Right cardiac atrium (tissue), 5 donors: ENCODE measurements at regions not wholly inside any gene's neighbourhood (a gene's known extent, or its start where the extent isn't known, plus 50 kb on each side); places are given as distances from the start of the nearest gene placed in this dataset.

ENCODE experiments used
- ATAC-seq, 2 donors: fragments of 200-7000 bp; cut with Tn5 transposase; one replicate each; pipeline versions ENCODE4 v1.8.0 to v1.9.1; 2020; ENCODE audit warnings: moderate library complexity in 2 of 2, mild to moderate bottlenecking in 1 of 2
- DNase-seq, 3 donors: peaks; one replicate each; pipeline ENCODE4 v3.0.0-alpha.2; 2020
- H3K27ac ChIP-seq: one replicate; pipeline ENCODE4 v1.5.1; 2013; ENCODE audit warnings: mild to moderate bottlenecking, low read length, control low read depth, moderate library complexity
- H3K27me3 ChIP-seq: one replicate; pipeline ENCODE4 v1.6.1; 2013; ENCODE audit not compliant: control insufficient read depth, insufficient read depth
- H3K4me1 ChIP-seq: one replicate; pipeline ENCODE4 v1.6.1; 2013; ENCODE audit warnings: low read length; ENCODE audit not compliant: control insufficient read depth, insufficient read depth
- H3K4me3 ChIP-seq: one replicate; pipeline ENCODE4 v1.5.1; 2013; ENCODE audit warnings: low read length, control low read depth
- H3K9me3 ChIP-seq: one replicate; pipeline ENCODE4 v1.6.1; 2013; ENCODE audit warnings: low read length; ENCODE audit not compliant: control insufficient read depth
- whole genome bisulfite sequencing: extraction: QIAGEN DNeasy Blood & Tissue Kit; methylation state at CpG from one replicate; pipeline ENCODE4 v1.1.7; 2013; 5-methylcytosine and 5-hydroxymethylcytosine counted together
- intact Hi-C, 4 donors: fragments of 100-400 bp; cut with DNase I; formaldehyde crosslinking; loops; one replicate each; pipeline versions ENCODE4 v1.11.0 to v1.14.0; 2022 to 2023
- donor health status: healthy with polysubstance abuse.
- donor health status: DM: no; HTN: yes; CAD: no.
- donor health status: DM: no; HTN: no; CAD: no.
- donor health status: DM: no; HTN: yes; CAD: no; lungs with severe emphysema.
- donor health status: DM: yes; HTN: yes; CAD: no.

DNA sequence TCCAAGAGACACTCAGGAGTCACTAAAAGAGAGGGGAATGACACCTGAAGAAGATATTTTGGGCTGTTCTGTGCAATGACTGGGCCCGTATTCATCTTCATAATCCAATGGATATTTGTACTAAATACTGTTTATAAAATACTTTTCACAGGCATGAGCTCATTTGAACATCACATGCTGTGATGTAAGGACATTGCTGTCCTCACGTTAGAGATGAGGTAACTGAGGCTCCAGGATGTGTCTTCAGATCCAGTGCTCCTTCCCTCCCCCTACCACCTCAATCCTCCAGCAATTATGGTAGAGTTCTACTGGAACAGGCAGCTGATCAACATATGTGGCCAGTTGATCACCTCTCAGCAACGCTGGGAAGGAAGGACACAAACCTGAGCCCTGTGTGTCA lies 139.4 kb upstream of the OSMR start:
- intact Hi-C loops: no loop called here
- H3K4me1 ChIP-seq: no peaks in the 10 kb centered on the region
- DNase-seq (no peak), ATAC-seq (no peak)
- H3K27ac ChIP-seq: no peak overlapping the region
- H3K4me3 ChIP-seq: no peak overlapping the region
- WGBS: 81% methylated on average over 3 of the region's 3 CpGs
- no peaks in the 10 kb centered on the region for H3K9me3 ChIP-seq
- H3K27me3 ChIP-seq: no peaks in the 10 kb centered on the region

DNA sequence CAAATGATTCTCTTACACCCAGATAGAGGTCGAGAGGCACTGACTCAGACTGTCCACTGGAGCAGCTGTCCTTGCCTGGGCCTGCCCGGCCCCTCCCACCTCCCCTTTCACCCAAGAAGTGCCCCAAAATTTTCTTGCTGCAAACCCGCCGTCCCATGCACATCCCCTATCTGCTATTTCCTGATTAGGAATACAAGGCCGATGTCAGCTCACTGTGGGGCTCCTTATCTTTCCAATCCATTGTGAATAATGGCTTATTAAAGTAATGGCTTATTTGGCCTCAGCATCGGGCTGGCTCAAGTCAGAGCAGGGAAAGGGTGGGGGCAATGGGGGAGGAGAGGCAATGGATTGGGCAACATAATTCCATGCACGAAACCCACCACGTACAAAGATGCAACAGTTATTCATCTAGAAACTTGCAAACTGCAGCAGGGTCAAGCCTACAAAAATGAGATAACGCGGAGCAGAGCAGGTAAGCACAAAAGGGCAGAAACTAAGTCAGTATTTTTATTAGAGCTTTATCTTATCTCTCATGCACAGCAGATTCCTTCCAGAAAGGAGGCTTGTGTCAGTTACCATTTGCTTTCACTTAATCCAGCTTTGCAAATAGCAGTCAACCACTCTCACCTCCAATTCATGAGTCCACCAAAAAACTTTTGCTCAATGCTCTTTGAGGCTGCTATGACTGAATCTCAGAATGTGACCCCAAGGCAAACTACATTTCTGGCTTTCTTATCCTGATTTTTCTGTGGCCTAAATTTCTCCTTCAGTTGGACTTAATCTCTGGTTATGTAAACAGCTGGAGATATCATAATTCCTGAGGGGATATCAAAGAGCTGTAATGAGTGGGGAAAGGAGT lies 138.2 kb upstream of the OSMR start:
- ATAC-seq (peak; percentile 83 to 84), DNase-seq (peak; percentile 22 to 57 (median 49))
- Histone ChIP-seq H3K4me3 (no peak overlapping the region), H3K27ac (peak overlapping the region; percentile 28), H3K9me3 (no peaks in the 10 kb centered on the region), H3K27me3 (no peaks in the 10 kb centered on the region), H3K4me1 (no peaks in the 10 kb centered on the region)
- intact Hi-C loops: no loop called here
- 49% methylated on average over 10 of the region's 10 CpGs for WGBS

DNA sequence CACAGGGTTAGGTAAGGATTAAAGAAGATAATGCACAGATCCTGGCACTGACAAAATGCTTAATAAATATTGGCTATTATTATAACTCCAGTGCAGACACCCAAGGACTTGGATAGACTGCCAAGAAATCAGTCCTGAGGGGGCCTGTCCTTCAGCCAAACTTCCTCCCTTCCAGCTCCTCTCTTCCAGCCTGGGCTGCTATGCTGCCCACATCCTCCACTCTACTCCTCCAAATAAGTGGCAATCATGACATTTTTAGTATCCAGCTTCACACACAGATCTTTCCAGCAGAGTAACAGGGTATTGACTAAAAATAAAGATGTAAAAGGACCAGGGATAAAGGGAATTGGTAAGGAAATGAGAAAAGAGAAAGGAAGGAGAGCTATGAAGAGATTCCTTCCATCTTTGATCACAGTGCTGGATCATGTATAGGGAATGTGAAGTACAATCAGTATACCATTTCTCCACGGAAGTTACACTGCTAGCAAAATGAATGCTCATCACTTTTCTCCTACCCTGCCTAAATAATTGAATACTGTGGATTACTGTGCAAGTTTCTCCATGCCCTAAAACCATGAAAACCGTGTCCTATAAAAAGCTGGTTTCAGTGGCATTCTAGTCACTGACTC lies 136.0 kb upstream of the OSMR start:
- no peak for DNase-seq
- intact Hi-C loops: no loop called here
- no peaks in the 10 kb centered on the region for H3K4me1 ChIP-seq
- ATAC-seq: no peak
- H3K4me3 ChIP-seq: no peak overlapping the region
- WGBS: 55% methylated on average over 2 of the region's 2 CpGs
- H3K27me3 ChIP-seq: no peaks in the 10 kb centered on the region
- no peak overlapping the region for H3K27ac ChIP-seq
- no peaks in the 10 kb centered on the region for H3K9me3 ChIP-seq

DNA sequence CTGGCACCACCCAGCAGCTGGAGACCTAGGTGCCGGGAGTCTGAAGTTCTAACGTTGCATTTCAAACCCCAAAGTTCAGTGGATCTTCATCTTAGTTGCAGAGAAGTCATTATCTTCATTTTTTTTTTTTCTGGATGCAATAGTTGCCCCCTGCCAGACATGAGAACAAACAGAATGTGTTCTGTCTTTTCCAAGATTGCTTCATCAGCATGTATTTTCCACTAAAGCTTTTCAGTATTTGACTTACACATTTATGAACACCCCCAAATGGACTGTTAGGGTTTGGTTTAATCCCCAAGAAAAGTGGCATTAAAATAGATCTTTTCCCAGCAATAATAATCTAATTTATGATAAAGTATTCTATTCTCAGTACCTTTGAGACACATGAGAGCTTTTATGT lies 135.2 kb upstream of the OSMR start:
- DNase-seq (no peak), ATAC-seq (no peak)
- intact Hi-C loops: no loop called here
- no peak overlapping the region for H3K27ac ChIP-seq
- H3K27me3 ChIP-seq: no peaks in the 10 kb centered on the region
- WGBS: 73% methylated on average over 2 of the region's 2 CpGs
- no peaks in the 10 kb centered on the region for H3K9me3 ChIP-seq
- H3K4me3 ChIP-seq: no peak overlapping the region
- no peaks in the 10 kb centered on the region for H3K4me1 ChIP-seq

DNA sequence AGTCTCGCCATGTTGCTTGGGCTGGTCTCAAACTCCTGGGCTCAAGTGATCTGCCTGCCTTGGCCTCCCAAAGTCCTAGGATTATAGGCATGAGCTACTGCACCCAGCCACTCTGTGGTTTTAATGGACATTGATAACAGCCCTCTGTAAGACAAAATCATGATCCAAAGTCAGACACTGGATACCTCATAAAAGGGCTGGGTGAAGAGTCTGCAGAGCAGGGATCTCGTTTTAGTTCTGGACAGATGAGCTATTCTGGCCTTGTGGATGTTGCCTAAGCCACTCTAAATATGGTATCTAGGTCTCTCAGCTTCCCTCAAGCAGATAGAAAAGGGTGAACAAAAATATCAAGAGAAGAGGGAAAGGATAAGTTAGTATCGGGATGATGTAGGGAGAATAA lies 133.4 kb upstream of the OSMR start:
- no peak overlapping the region for H3K27ac ChIP-seq
- no peak overlapping the region for H3K4me3 ChIP-seq
- 75% methylated on average over 3 of the region's 3 CpGs for WGBS
- intact Hi-C loops: no loop called here
- no peaks in the 10 kb centered on the region for H3K27me3 ChIP-seq
- ATAC-seq (no peak), DNase-seq (no peak)
- no peaks in the 10 kb centered on the region for H3K9me3 ChIP-seq
- no peaks in the 10 kb centered on the region for H3K4me1 ChIP-seq

DNA sequence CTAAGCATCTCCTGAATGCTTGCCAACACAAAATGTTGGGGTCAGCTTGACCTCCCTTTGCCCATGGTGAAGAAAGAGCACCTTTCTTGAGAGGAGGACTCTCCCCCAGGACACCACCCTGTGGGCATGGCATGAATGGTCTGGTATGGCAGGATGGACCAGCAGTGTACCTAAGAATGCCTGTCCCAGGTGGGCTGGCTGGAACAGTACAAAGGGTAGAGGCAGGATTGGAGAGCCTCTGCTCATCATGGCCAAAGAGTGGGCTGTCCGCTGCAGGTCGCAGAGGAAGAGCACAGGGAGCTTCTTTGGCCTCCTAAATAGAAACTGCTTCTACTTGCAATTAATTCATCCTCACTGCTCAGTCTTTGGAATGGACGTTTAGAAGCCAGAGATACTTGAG lies 131.6 kb upstream of the OSMR start:
- ATAC-seq: no peak
- H3K4me1 ChIP-seq: peaks cover 5% of the 10 kb centered on the region
- H3K9me3 ChIP-seq: no peaks in the 10 kb centered on the region
- no peaks in the 10 kb centered on the region for H3K27me3 ChIP-seq
- no peak overlapping the region for H3K4me3 ChIP-seq
- no peak for DNase-seq
- no peak overlapping the region for H3K27ac ChIP-seq
- intact Hi-C loops: no loop called here
- 80% methylated on average over 3 of the region's 3 CpGs for WGBS

DNA sequence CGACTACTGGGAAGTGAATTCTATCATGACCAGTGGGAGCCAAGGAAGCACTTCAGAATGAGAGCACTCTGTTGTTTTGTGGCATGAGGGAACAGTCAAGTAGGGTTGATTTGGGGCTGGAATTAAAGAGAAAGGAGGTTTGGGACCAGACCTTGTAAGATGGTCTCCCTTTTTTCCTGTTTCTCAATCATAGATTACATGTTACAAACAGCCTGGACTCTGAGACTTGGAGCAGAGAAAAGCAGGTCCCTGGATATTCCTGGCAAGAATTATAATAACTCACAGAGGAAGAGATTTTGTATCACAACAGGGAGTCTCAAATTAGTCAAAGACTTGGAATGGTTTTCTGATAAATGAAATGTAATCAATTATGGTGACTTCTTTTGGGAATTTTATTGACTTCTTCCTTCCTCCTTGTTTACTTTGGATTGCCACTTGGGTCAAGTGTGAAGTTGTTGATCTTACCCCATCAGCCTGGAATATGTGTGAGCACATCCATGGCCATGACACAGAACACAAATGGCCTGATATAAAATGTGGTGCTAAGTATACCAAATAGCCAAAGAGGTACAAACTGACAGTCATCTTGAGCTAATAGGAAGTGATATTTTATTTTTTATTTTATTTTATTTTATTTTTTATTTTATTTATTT lies 131.0 kb upstream of the OSMR start:
- ATAC-seq: peak in 1 of 2 donors; percentile 23
- no peaks in the 10 kb centered on the region for H3K9me3 ChIP-seq
- no peaks in the 10 kb centered on the region for H3K27me3 ChIP-seq
- no peak for DNase-seq
- intact Hi-C loops: no loop called here
- no peak overlapping the region for H3K27ac ChIP-seq
- WGBS: 38% methylated on average over 1 of the region's 1 CpG
- H3K4me3 ChIP-seq: no peak overlapping the region
- peaks cover 9% of the 10 kb centered on the region for H3K4me1 ChIP-seq

DNA sequence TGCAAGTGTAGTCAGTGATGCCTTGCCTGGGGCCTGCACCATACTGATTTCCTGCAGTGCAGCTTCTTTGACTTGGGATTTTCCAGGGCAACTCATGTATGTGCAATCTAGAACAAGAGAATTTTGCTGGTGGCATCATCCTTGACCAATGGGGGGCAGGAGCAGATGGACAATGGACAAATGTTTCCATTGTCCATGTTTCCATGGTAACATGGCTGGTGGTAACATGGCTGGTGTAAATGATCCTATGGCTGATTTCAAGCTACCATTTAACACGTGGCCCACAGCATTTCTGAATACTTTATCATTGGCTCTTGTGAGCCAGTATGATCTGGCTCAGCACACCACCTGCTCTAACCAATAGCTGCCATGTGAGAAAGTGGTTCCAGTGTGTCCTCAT lies 130.1 kb upstream of the OSMR start:
- no peak for ATAC-seq
- intact Hi-C loops: no loop called here

DNA sequence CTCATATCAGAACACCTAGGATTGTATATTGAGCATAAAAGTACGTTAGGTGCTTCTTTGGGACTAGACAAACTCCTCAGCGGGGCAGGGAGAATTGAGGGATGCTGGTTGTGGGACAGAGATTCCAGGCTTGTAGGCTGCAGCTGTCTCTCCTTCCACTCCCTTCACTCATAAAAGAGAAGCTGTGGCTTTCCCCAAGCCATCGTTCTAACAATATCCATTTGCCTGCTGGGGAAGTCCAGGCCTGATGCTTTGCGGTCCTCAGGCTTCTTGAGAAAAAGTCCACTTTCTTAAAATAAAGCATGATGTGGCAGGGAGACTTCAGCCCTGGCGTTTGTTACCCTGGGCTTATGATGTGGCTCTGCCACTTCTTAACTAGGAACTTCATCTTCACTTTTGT lies 129.3 kb upstream of the OSMR start:
- H3K27ac ChIP-seq: no peak overlapping the region
- intact Hi-C loops: no loop called here
- peaks cover 12% of the 10 kb centered on the region for H3K4me1 ChIP-seq
- no peak overlapping the region for H3K4me3 ChIP-seq
- no peak for ATAC-seq
- no peaks in the 10 kb centered on the region for H3K27me3 ChIP-seq
- H3K9me3 ChIP-seq: no peaks in the 10 kb centered on the region
- WGBS: 62% methylated on average over 5 of the region's 5 CpGs
- DNase-seq: no peak

More for the DNA sequence above, 130.1 kb upstream of the OSMR start:
- Histone ChIP-seq H3K27me3 (no peaks in the 10 kb centered on the region), H3K4me1 (peaks cover 12% of the 10 kb centered on the region), H3K9me3 (no peaks in the 10 kb centered on the region), H3K27ac (no peak overlapping the region), H3K4me3 (no peak overlapping the region)
- 70% methylated on average over 1 of the region's 1 CpG for whole genome bisulfite sequencing
- no peak for DNase-seq

DNA sequence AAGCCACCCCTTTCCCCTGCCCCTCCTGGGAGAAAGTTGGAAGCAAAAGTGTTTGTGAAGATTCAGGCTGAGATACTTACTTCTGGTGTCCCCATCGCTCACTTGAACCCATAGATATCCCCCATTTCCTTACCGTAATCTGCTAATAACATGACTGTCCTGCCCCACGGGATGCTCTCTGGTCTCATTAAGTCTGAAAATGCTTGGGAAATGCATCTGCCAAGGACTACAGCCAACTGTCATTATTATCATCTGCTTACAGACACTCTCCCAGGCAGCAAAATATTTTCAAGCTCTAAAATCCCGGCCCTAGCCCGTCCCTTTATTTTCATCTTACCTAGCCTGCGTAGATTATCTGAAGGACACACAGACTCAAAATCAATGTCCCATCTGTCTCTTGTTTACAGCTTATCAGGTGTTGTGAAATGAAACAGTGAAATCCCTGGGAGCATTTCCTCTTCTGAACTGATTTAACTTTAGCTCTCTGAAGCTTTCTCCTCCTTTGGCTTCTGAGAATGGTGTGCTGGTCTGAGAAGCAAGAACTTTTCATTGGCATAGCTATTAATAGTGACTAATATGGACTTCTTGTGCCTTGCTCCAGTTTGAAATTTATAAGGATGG lies 126.9 kb upstream of the OSMR start:
- Histone ChIP-seq H3K4me3 (no peak overlapping the region), H3K27ac (peak overlapping the region; percentile 54), H3K9me3 (no peaks in the 10 kb centered on the region), H3K27me3 (no peaks in the 10 kb centered on the region), H3K4me1 (peaks cover 12% of the 10 kb centered on the region)
- 17% methylated on average over 6 of the region's 6 CpGs for WGBS
- ATAC-seq (peak; percentile 68 to 74), DNase-seq (peak in 1 of 3 donors; percentile 54)
- intact Hi-C loops: no loop called here

DNA sequence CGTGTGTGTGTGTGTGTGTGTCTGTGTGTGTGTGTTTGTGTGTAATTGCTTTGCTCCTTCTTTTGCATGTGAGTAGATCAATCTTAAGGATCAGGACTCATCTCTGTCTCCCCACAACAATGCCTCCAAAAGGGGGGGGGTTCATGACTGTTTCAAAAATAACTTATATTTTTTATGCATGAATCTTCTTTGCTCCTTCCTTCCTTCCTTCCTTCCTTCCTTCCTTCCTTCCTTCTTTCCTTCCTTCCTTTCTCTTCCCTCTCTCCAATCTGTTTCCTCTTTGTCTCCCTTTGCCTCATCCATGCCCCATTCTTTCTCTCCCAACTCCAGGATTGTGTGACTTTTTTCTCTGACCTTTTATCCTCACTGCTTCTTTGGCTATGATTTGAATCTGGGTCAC lies 126.4 kb upstream of the OSMR start:
- ATAC-seq: no peak
- intact Hi-C loops: no loop called here
- Histone ChIP-seq H3K4me3 (no peak overlapping the region), H3K9me3 (no peaks in the 10 kb centered on the region), H3K4me1 (peaks cover 12% of the 10 kb centered on the region), H3K27me3 (no peaks in the 10 kb centered on the region), H3K27ac (peak overlapping the region; percentile 25)
- WGBS: 34% methylated on average over 1 of the region's 1 CpG
- no peak for DNase-seq
